IPS DF 6.9 (cell line): ENCODE measurements at regions not wholly inside any gene's neighbourhood (a gene's known extent, or its start where the extent isn't known, plus 50 kb on each side); places are given as distances from the start of the nearest gene placed in this dataset.

Experiments used
- DNase-seq: peaks from one replicate; pipeline ENCODE4 v3.0.0-alpha.2; 2013; ENCODE audit warnings: low read depth, low spot score
- H3K27ac ChIP-seq: one replicate; pipeline ENCODE4 v1.5.1; 2013; ENCODE audit warnings: low read length, control low read depth
- H3K27me3 ChIP-seq: 2 replicates; pipeline ENCODE4 v1.6.1; 2013; ENCODE audit warnings: mild to moderate bottlenecking, low read length; ENCODE audit not compliant: control insufficient read depth, insufficient read depth
- H3K36me3 ChIP-seq: 2 replicates; pipeline ENCODE4 v1.6.1; 2013; ENCODE audit warnings: low read length; ENCODE audit not compliant: control insufficient read depth, insufficient read depth
- H3K4me1 ChIP-seq: 2 replicates; pipeline ENCODE4 v1.6.1; 2013; ENCODE audit warnings: low read length; ENCODE audit not compliant: control insufficient read depth, insufficient read depth
- H3K4me3 ChIP-seq: 2 replicates; pipeline ENCODE4 v1.5.1; 2013; ENCODE audit warnings: mild to moderate bottlenecking, low read length
- H3K9me3 ChIP-seq: 2 replicates; pipeline ENCODE4 v1.6.1; 2013; ENCODE audit warnings: low read length, inconsistent platforms; ENCODE audit not compliant: control insufficient read depth, insufficient read depth
- WGBS: extraction: QIAGEN DNeasy Blood & Tissue Kit; methylation state at CpG from one replicate; pipeline ENCODE4 v1.1.7; 2013; ENCODE audit warnings: mixed read lengths, missing lambda C conversion rate; ENCODE audit not compliant: insufficient read length, insufficient coverage; 5-methylcytosine and 5-hydroxymethylcytosine counted together

DNA sequence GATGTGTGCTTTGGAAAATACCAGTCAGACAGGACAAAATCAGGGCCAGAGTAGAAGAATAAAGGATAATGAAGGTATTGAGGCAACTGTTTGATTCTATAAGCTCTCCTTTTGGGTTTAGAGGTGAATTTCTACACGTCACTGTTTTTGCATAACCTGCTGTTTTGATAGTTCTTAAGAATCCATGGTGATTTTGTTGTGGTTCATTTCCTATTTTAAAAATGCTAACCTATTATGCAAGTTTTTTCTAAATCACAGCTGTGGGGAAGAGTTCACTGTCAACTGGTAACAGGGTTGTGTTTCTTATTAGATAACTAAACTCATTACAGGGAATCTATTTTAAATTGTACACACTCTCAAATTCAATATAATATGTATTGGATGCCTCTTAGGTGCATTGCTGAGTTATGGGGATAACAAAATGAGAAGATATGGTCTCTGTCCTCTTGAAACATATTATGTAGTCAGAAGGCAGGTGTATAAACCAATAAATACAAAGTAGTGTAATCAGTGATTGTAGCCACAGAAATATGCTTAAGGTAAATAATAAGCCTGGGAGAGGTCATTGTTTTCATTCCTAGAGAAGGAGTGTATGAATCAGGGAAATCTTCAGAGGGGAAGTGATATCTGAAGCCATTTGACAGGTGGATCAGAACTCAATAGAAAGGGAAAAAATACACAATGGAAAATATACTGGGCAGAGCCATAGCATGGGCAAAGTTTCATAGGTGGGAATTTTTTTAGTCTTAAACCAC, 192.5 kb downstream of the FAT3 start:
- no peaks in the 10 kb centered on the region for H3K36me3 ChIP-seq
- H3K27me3 ChIP-seq: no peaks in the 10 kb centered on the region
- no peaks in the 10 kb centered on the region for H3K9me3 ChIP-seq
- H3K27ac ChIP-seq: no peak overlapping the region
- no peak overlapping the region for H3K4me3 ChIP-seq
- peaks cover 2% of the 10 kb centered on the region; the same call in 1 of the 2 replicates for H3K4me1 ChIP-seq
- no CpG with 5 or more reads among the region's 1 CpG for WGBS
- DNase-seq: no peak

DNA sequence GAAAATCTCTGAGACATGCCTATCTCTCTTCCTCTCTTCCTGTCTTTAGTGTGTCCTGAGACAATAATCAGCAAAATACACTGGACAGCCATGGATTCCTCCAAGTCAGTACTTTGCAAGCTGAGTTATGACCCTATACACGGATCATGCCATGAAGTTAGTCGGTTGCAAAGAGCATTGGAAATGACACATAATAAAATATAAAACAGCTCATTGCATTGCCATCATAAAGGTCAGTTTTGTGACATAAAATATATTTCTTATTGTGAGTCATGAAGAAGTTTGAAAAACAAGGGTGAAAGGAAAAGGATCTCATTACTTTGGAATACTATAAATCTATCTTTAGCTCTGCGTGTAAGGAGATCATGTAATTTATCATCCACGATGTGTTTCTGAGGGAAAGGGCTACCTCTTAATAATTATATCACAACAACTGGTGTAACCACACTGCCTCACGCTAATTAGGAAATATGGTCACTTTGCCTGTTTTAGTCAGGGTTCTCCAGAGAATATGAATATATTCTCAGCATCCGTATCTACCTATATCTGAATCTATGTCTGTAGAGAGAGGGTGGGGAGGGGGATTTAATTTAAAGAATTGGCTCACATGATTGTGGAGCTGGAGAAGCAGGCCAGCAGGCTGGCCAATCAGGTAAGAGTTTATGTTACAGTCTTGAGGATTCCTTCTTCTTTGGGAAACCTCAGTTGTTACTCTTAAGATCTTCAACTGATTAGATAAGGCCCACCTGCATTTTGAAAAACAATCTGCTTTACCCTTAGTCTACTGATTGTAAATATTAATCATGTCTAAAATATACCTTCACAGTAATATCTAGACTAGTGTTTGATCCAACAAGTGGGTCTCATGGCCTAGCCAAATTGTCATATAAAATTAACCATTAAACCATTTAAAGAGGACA, 198.8 kb downstream of the FAT3 start:
- DNase-seq: no peak
- no peak overlapping the region for H3K27ac ChIP-seq
- WGBS: no CpG with 5 or more reads among the region's 6 CpGs
- H3K4me3 ChIP-seq: no peak overlapping the region
- no peaks in the 10 kb centered on the region for H3K27me3 ChIP-seq
- H3K36me3 ChIP-seq: no peaks in the 10 kb centered on the region
- H3K4me1 ChIP-seq: no peaks in the 10 kb centered on the region
- H3K9me3 ChIP-seq: no peaks in the 10 kb centered on the region

DNA sequence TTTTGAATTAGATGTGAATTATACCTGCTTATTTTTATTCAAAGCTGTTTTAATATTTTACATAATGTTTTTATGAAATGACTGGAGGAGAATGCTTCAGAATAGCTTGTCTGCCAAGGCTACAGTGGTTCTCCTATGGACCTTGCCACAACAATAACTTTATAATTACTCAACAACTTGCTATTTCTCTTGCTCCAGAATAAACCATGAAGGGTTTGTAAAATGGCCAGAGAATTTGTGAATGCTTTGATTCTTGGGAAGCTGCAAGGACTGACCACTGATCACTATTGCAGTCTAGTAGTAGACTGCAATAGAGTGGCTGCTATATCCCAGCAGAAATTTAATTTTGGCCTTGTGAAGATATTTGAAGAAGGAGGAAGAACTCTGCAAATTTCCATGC, 199.7 kb downstream of the FAT3 start:
- Histone ChIP-seq H3K27me3 (no peaks in the 10 kb centered on the region), H3K36me3 (no peaks in the 10 kb centered on the region), H3K4me1 (no peaks in the 10 kb centered on the region), H3K27ac (no peak overlapping the region), H3K9me3 (no peaks in the 10 kb centered on the region), H3K4me3 (no peak overlapping the region)
- DNase-seq: no peak

DNA sequence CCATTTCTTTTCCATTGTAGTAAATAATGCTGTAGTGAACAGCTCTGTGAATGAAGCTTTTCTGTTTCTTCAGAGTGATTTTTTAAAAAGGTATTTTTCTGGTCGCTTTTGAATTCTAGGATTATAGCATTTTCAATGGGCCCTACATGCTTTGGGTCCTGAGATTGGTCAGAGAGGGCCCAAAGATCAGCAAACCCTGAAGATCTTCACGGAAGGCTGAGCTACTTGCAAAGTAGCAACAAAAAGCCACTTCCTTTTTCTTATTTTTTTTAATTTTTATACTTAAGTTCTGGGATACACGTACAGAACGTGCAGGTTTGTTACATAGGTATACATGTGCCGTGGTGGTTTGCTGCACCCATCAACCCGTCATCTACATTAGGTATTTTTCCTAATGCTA, 200.5 kb downstream of the FAT3 start:
- DNase-seq: no peak
- H3K36me3 ChIP-seq: no peaks in the 10 kb centered on the region
- WGBS: no CpG with 5 or more reads among the region's 6 CpGs
- H3K4me3 ChIP-seq: no peak overlapping the region
- H3K27me3 ChIP-seq: no peaks in the 10 kb centered on the region
- H3K27ac ChIP-seq: no peak overlapping the region
- H3K9me3 ChIP-seq: no peaks in the 10 kb centered on the region
- H3K4me1 ChIP-seq: no peaks in the 10 kb centered on the region

DNA sequence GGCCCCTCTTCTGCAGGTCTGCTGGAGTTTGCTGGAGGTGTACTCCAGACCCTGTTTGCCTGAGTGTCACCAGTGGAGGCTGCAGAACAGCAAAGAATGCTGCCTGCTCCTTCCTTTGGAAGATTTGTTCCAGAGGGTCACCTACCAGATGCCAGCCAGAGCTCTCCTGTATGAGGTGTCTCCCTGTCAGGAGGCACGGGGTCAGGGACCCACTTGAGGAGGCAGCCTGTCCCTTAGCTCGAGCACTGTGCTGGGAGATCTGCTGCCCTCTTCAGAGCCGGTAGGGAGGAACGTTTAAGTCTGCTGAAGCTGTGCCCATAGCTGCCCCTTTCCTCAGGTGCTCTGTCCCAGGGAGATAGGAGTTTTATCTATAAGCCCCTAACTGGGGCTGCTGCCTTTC, 207.9 kb downstream of the FAT3 start:
- no peak overlapping the region for H3K27ac ChIP-seq
- no CpG with 5 or more reads among the region's 4 CpGs for WGBS
- H3K4me3 ChIP-seq: no peak overlapping the region
- no peaks in the 10 kb centered on the region for H3K27me3 ChIP-seq
- H3K36me3 ChIP-seq: no peaks in the 10 kb centered on the region
- no peak for DNase-seq
- no peaks in the 10 kb centered on the region for H3K4me1 ChIP-seq
- no peaks in the 10 kb centered on the region for H3K9me3 ChIP-seq

DNA sequence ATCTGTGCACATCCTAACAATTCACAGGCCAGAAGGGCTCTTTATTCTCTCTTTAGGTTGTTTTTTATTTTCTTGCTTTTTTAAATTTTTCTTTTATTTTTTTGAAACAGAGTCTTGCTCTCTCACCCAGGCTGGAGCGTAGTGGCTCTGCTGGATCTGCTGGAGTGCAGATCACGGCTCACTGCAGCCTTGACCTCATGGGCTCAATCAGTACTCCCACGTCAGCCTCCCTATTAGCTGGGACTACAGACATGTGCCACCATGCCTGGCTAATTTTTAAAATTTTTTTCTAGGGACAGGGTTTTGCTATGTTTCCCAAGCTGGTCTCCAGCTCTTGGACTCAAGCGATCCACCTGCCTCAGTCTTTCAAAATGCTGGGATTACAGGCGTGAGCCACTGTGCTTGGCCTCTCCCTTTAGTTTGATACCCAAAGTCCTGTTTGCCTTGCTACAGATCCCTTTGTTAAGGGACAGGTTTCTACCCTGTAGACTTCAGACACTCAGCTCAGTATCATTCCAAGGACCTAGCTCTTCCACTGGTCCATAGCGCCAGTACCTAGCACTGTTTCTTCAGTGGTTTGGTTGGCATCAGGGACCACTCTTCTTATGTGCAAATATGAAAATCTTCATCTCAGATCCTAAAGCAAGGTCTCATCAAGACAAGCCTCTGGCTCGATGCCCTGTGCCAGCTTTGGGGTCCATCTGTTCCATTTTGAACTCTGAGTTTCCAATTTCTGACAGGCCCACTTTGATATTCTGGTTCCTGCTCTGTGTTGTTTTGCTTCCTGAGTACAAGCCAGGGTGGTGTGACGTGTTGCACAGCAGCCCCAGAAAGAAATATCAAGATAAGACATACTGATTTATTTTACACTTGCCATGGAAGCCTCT, 211.7 kb downstream of the FAT3 start:
- H3K27ac ChIP-seq: no peak overlapping the region
- WGBS: no CpG with 5 or more reads among the region's 8 CpGs

DNA sequence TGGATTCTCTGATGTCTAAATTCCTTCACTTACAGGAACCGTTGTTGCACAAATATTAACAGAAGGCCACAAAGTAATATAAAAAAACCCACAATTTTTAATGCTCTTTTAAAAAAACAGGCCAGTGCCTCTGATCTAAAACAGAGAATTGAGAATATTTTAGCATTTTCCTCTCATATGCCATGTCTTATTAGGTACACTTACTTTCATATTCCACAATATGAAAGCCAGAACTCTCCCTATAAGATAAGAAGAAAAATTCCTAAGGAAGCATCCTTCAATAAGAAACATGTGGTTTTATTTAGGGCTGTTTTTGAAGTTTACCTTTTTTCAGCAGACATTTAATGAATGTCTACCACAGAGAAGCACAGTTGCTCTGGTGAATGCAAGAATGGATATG, 214.5 kb downstream of the FAT3 start:
- no peaks in the 10 kb centered on the region for H3K36me3 ChIP-seq
- H3K4me1 ChIP-seq: peaks cover 10% of the 10 kb centered on the region
- H3K27me3 ChIP-seq: no peaks in the 10 kb centered on the region
- no peak overlapping the region for H3K4me3 ChIP-seq
- no peak for DNase-seq
- no peak overlapping the region for H3K27ac ChIP-seq
- H3K9me3 ChIP-seq: no peaks in the 10 kb centered on the region
- no CpG with 5 or more reads among the region's 1 CpG for WGBS

More for the DNA sequence above, 211.7 kb downstream of the FAT3 start:
- Histone ChIP-seq H3K4me3 (no peak overlapping the region), H3K27me3 (no peaks in the 10 kb centered on the region), H3K36me3 (no peaks in the 10 kb centered on the region), H3K4me1 (peaks cover 7% of the 10 kb centered on the region), H3K9me3 (no peaks in the 10 kb centered on the region)
- DNase-seq: no peak

DNA sequence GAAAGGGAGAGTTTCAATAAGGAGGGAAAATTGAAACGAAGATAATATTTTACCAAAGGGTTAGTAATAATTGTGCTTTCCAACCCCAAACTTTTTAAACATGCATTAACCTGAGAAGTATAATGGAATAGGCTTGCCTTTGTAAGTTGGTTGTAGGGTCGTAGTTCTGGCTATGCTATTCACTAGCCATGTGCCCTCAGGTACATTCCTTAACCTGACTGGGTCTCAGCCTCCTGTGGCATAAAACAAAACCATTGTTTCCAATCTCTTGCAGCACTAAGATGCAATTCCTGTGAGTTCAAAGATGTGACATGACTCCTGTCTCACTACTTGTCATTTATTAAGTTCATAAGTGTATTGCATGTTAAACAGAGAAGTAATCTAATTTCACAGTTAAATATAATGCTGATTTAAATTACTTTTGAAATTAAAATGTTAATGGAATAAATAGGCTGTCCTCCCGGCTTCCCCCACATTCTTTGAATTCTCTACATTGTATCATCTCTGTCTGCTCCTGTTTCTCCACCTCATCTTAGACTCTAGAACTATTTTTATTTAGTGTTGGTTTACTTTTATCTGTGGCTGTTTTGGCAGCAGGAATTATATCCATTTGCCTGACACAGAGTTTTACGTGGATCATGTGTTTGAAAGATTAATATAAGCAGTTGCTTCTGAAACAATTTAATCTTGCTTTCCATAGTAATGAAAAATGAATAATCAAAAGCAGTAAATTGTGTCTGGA, 216.3 kb downstream of the FAT3 start:
- no peak for DNase-seq
- 100% methylated on average over 1 of the region's 4 CpGs for WGBS
- no peak overlapping the region for H3K27ac ChIP-seq

DNA sequence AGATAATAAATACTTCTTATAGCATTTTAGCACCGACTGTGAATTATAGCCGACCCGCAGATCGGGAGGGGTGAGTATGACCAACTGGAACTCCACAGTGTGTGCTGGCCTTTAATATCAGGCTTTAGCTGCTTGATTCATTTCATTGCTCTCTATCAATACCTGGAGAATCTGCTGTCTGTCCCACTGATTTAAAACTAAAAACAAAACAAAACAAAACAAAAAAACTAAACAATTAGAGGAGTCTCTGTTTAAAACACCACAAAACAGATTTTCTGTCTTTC, 216.8 kb downstream of the FAT3 start:
- H3K27me3 ChIP-seq: no peaks in the 10 kb centered on the region
- H3K9me3 ChIP-seq: no peaks in the 10 kb centered on the region
- no CpG with 5 or more reads among the region's 4 CpGs for WGBS
- no peak overlapping the region for H3K27ac ChIP-seq
- H3K36me3 ChIP-seq: no peaks in the 10 kb centered on the region
- no peak for DNase-seq
- H3K4me3 ChIP-seq: no peak overlapping the region
- peaks cover 10% of the 10 kb centered on the region for H3K4me1 ChIP-seq

More for the DNA sequence above, 216.3 kb downstream of the FAT3 start:
- peaks cover 10% of the 10 kb centered on the region for H3K4me1 ChIP-seq
- no peaks in the 10 kb centered on the region for H3K27me3 ChIP-seq
- no peaks in the 10 kb centered on the region for H3K36me3 ChIP-seq
- no peaks in the 10 kb centered on the region for H3K9me3 ChIP-seq
- no peak overlapping the region for H3K4me3 ChIP-seq

DNA sequence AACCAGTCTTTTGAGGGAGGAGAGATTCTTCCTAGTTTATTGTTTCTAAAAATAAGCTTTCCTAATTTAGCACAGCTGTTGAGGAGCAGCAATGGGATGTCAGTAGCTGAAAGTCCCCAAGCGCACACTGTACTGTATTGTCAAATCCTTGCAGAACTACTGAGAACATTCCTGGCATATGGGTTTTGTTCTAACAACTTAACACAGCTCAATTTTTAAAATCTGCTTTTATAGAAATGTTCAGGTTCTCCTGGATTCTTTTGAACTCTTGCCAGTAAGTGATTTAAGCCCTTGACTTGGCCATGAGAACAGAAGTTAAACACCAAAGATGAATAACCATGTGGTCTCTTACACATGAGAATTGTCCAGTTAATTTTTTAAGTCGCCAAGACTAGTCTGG, 218.6 kb downstream of the FAT3 start:
- Histone ChIP-seq H3K27me3 (no peaks in the 10 kb centered on the region), H3K9me3 (no peaks in the 10 kb centered on the region), H3K4me1 (peaks cover 14% of the 10 kb centered on the region), H3K4me3 (no peak overlapping the region), H3K36me3 (no peaks in the 10 kb centered on the region), H3K27ac (no peak overlapping the region)
- DNase-seq: no peak
- no CpG with 5 or more reads among the region's 2 CpGs for WGBS
